ENCODE measurements at regions not wholly inside any gene's neighbourhood (a gene's known extent, or its start where the extent isn't known, plus 50 kb on each side); places are given as distances from the start of the nearest gene placed in this dataset.

DNA sequence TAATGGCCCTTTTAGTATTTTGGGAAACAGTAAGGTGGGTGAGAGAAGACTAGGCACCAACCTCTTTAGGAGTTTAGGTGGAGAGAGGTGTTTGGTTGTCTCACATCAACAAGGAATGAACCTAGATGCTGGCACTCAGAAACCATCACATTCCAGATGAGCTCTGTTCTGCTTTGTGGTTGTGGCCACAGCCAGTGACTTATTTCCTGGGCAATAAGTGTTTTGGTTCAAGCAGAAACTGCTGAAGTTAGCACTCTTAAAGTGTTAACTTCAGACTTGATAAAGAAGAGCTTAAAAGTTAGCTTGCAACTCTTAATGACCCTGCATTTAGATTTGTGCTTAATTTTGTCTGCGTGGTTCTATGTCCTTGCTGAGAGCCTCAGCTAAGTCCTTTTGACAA, 929.2 kb downstream of the SLC4A3 start:
- H3K9me3 ChIP-seq (replicated peaks in 1 of 3): no peaks in the 10 kb centered on the region
- no peaks in the 10 kb centered on the region for H3K27me3 ChIP-seq
- intact Hi-C loops (cut with DNase I): no loop called here
- H3K36me3 ChIP-seq (replicated peaks in 1 of 2): no peaks in the 10 kb centered on the region
- H3K27ac ChIP-seq: no peak overlapping the region
- no peaks in the 10 kb centered on the region for H3K4me1 ChIP-seq (replicated peaks in 1 of 2)
- H3K4me3 ChIP-seq: no peak overlapping the region
- DNase-seq: no peak
- TF ChIP-seq POLR2A (IDR thresholded peaks at IDR 0.05): no peak
- TF ChIP-seq, protein P1, sequence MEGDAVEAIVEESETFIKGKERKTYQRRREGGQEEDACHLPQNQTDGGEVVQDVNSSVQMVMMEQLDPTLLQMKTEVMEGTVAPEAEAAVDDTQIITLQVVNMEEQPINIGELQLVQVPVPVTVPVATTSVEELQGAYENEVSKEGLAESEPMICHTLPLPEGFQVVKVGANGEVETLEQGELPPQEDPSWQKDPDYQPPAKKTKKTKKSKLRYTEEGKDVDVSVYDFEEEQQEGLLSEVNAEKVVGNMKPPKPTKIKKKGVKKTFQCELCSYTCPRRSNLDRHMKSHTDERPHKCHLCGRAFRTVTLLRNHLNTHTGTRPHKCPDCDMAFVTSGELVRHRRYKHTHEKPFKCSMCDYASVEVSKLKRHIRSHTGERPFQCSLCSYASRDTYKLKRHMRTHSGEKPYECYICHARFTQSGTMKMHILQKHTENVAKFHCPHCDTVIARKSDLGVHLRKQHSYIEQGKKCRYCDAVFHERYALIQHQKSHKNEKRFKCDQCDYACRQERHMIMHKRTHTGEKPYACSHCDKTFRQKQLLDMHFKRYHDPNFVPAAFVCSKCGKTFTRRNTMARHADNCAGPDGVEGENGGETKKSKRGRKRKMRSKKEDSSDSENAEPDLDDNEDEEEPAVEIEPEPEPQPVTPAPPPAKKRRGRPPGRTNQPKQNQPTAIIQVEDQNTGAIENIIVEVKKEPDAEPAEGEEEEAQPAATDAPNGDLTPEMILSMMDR (IDR thresholded peaks at IDR 0.05): no peak
- 40 to 65% (median 54%) methylated on average over 1 of the region's 1 CpG for WGBS, 4 donors

GRCh38 chr2:220560192-220560591, 932.8 kb downstream of the SLC4A3 start:
- Histone ChIP-seq H3K36me3 (replicated peaks in 1 of 2) (no peaks in the 10 kb centered on the region), H3K27ac (no peak overlapping the region), H3K27me3 (no peaks in the 10 kb centered on the region), H3K4me1 (replicated peaks in 1 of 2) (no peaks in the 10 kb centered on the region), H3K4me3 (no peak overlapping the region), H3K9me3 (replicated peaks in 1 of 3) (no peaks in the 10 kb centered on the region)
- intact Hi-C loops (cut with DNase I): no loop called here
- TF ChIP-seq, protein P1 (IDR thresholded peaks at IDR 0.05): no peak
- 91 to 96% (median 93%) methylated on average over 7 of the region's 7 CpGs for WGBS, 4 donors
- no peak for DNase-seq

GRCh38 chr2:220562375-220563140, 935.1 kb downstream of the SLC4A3 start:
- DNase-seq: no peak
- Histone ChIP-seq H3K36me3 (replicated peaks in 1 of 2) (no peaks in the 10 kb centered on the region), H3K4me3 (no peak overlapping the region), H3K27me3 (no peaks in the 10 kb centered on the region), H3K9me3 (replicated peaks in 1 of 3) (no peaks in the 10 kb centered on the region), H3K4me1 (replicated peaks in 1 of 2) (no peaks in the 10 kb centered on the region), H3K27ac (no peak overlapping the region)
- WGBS, 4 donors: 84 to 93% (median 88%) methylated on average over 4 of the region's 4 CpGs
- intact Hi-C loops (cut with DNase I): no loop called here
- no peak for TF ChIP-seq POLR2A (IDR thresholded peaks at IDR 0.05)
- TF ChIP-seq, protein P1 (IDR thresholded peaks at IDR 0.05): no peak

- Histone ChIP-seq H3K4me3 (no peak overlapping the region), H3K27me3 (no peaks in the 10 kb centered on the region), H3K9me3 (replicated peaks in 1 of 3) (no peaks in the 10 kb centered on the region), H3K27ac (no peak overlapping the region), H3K36me3 (replicated peaks in 1 of 2) (no peaks in the 10 kb centered on the region), H3K4me1 (replicated peaks in 1 of 2) (no peaks in the 10 kb centered on the region)
- WGBS, 4 donors: 79 to 88% (median 85%) methylated on average over 8 of the region's 8 CpGs
- TF ChIP-seq POLR2A (IDR thresholded peaks at IDR 0.05): no peak
- TF ChIP-seq, protein P1 (IDR thresholded peaks at IDR 0.05): no peak
- intact Hi-C loops (cut with DNase I): no loop called here
- no peak for DNase-seq
These were observed 940.9 kb downstream of the SLC4A3 start for GRCh38 chr2:220568296-220568695.
